D721Med (cell line): ENCODE measurements at regions not wholly inside any gene's neighbourhood (a gene's known extent, or its start where the extent isn't known, plus 50 kb on each side); places are given as distances from the start of the nearest gene placed in this dataset.

Source experiments
- DNase-seq: peaks from one replicate; pipeline ENCODE4 v3.0.0; 2011; ENCODE audit warnings: low spot score; ENCODE audit not compliant: insufficient read length
- FAIRE-seq: peaks from 2 replicates; lab custom pipeline; 2011; peaks lifted over from hg19 to GRCh38; lab: Jason Lieb, UNC
- TF ChIP-seq, protein P1 (sequence below): IDR thresholded peaks from 2 replicates; pipeline ENCODE4 v1.5.1; 2012; ENCODE audit warnings: mild to moderate bottlenecking, control low read depth; ENCODE audit not compliant: insufficient read depth; ENCODE audit errors: missing control alignments

DNA sequence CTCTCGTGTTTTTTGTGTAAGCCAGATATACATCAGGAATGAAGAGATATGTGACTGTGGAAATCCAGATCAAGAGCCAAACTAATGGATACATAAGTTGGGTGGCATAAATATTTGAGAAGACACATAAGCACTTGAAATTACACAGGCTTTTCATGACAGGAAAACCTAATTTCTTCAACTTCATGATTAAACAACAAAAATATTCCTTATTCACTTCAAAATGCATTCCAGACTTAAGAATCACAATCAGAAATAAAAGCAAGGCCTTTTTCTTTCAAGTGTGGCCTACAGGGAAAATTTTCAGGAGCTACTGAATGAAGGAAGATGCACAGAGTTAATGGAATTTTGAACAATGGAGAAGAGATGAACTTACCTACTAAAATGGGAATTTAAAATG, 515.6 kb downstream of the FOXG1 start:
- DNase-seq (no peak), FAIRE-seq (no peak)
- TF ChIP-seq, protein P1, sequence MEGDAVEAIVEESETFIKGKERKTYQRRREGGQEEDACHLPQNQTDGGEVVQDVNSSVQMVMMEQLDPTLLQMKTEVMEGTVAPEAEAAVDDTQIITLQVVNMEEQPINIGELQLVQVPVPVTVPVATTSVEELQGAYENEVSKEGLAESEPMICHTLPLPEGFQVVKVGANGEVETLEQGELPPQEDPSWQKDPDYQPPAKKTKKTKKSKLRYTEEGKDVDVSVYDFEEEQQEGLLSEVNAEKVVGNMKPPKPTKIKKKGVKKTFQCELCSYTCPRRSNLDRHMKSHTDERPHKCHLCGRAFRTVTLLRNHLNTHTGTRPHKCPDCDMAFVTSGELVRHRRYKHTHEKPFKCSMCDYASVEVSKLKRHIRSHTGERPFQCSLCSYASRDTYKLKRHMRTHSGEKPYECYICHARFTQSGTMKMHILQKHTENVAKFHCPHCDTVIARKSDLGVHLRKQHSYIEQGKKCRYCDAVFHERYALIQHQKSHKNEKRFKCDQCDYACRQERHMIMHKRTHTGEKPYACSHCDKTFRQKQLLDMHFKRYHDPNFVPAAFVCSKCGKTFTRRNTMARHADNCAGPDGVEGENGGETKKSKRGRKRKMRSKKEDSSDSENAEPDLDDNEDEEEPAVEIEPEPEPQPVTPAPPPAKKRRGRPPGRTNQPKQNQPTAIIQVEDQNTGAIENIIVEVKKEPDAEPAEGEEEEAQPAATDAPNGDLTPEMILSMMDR, result no peak

DNA sequence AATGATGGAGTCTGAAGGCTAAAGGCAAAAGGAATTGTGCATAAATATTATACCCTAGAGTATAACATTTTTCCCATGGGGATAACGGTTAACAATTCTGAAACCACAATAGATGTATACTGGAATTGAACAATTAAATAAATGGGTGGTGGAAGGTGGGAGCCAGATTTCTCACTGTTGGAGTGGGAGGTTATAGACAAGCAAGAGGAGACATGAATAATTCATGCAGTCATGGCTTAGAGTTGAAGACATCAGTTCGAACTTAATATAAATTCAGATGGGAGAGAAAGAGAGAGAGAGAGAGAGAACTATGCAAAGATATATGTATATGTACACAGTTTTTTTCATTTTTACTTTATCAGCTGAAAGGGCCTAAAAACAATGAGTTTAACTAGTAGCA, 523.9 kb downstream of the FOXG1 start:
- FAIRE-seq (no peak), DNase-seq (no peak)
- TF ChIP-seq, protein P1, result no peak

GRCh38 chr14:29299372-29299771, 532.8 kb downstream of the FOXG1 start:
- no peak for FAIRE-seq
- no peak for DNase-seq
- TF ChIP-seq, protein P1, result no peak

DNA sequence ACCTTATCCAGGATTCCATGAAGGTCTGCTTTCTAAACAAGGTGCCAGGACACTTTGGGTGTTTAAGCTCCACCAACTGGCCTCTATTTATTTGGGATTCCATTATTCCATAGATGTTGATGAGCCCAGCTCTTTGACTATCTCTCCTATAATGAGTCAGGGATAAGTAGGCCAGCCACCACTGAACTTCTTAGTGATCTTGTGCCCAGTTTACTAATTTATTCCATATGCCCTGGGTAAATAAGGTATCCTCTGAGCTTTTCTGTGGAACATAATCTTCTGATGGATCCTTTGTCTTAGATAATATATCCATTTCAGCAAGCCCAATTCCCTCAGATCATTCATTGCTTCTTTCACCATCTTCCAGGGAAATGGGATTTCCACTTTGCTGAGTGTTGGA, 535.0 kb downstream of the FOXG1 start:
- TF ChIP-seq, protein P1, result no peak
- DNase-seq (no peak), FAIRE-seq (no peak)

DNA sequence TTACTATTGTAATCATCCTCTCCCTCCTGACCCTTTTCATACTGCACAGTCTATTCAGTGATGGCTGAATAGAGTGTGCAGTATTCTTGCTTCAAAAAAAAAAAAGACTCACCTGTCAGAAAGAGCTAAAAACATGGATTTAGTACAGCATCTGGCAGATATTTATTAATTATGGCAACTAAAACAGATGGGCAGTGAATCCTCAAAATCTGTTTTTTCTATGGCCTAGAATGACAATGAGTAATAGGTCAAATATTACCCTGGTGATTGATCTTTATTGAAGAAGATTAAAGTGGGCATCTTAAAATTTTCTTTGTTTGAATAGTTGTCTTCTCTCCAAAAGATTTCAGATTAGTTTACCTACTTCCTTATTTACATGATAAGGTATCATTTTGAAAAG, 543.6 kb downstream of the FOXG1 start:
- FAIRE-seq, result no peak
- no peak for DNase-seq
- TF ChIP-seq, protein P1, result no peak

DNA sequence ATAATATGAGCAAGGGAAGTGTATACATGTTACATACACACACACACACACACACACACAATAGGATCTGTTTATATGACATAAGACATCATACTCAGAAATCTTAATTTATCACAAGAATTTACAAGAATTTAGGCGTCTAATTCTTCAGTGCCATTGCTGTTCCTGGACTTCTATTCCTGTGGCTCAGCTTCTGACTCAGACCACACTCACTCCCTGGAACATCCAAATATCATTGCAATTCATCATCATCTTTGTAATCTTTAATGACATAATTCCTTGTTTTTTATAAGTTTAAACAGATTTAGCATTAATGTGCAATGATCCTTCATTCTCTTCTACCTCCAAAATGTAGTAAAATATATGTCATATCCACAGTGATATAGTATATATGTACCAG, 544.2 kb downstream of the FOXG1 start:
- TF ChIP-seq, protein P1, result no peak
- DNase-seq, result no peak
- no peak for FAIRE-seq

- TF ChIP-seq, protein P1, result no peak
- FAIRE-seq, result no peak
- DNase-seq, result no peak
Observed at GRCh38 chr14:29311983-29312382, 545.4 kb downstream of the FOXG1 start.
